Forelimb muscle (tissue), 1 donor: ENCODE measurements at regions not wholly inside any gene's neighbourhood (a gene's known extent, or its start where the extent isn't known, plus 50 kb on each side); places are given as distances from the start of the nearest gene placed in this dataset.

Experiments used
- DNase-seq: peaks from one replicate; pipeline ENCODE4 v3.0.0-alpha.2; 2013; ENCODE audit warnings: low read depth

DNA sequence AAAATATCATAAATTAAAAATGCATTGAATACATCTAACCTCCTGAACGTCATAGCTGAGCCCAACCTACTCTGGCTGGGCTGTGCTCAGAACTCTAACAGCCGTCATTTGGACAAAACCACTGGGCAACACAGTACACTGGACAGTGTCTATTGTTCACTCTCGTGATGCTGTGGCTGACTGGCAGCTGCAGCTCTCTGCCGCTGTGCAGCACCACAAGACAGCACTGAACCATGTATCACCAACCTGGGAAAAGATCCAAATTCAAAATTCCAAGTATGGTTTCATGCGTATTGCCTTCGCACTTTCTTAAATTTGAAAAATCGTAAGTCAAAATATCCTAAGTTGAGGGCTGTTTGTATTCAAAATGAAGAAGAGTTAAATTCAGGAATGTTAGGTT is 145.1 kb upstream of the CNTN4 start:
- DNase-seq: no peak

DNA sequence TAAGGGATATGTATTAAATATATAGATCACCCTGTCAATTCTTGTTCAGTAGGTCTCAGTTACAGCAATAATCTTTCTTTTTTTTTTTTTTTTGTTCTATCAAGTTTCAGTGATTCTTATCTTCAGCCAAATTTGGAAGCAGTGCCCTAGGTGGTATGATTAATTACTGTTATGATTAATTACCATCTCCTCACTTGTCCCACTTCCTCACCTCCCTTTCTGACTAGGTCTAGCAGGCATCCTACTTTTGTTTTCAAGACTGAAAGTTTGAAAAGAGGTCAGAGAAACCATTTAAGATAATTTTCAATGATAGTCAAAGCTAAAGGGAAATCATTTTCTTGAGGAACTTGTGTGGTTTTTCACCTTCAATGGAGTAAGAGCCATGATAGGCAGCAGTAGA is 144.0 kb upstream of the CNTN4 start:
- DNase-seq: no peak

DNA sequence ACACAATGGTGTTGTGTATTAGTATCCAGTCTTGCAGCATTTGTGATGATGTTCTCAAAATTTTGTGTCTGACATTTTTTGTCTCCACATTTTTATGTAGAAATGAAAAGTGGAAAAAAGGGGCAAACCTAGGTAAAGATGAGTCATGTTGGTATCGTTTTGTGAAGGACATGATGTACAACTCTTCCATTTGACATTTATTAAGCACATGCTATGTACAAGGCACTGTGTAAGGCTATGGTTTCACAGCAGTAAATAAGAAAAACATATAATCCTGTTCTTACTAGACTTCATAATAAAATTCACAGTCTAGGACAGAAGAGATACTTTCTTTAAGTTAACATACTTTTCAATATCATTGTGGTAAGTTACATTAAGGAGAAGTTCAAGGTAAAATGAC is 143.5 kb upstream of the CNTN4 start:
- no peak for DNase-seq

DNA sequence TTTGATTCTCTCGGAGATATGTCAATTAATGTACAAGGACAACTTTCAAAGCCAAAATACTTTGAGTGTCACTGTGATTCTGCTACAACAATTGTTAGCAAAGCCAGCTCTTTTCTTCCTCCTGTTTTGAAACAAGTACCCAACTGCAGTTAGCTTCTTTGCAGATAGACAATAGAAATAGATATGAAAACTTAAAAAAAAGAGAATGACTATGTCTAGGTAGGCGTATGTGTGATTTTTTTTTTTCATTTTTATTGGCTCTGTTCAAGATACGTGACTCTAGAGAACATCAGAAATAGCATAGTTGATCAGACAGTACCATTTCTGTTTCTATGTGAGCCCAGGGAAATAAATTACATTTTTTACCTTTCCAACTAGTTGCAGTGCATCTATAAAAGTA is 142.9 kb upstream of the CNTN4 start:
- DNase-seq: no peak

DNA sequence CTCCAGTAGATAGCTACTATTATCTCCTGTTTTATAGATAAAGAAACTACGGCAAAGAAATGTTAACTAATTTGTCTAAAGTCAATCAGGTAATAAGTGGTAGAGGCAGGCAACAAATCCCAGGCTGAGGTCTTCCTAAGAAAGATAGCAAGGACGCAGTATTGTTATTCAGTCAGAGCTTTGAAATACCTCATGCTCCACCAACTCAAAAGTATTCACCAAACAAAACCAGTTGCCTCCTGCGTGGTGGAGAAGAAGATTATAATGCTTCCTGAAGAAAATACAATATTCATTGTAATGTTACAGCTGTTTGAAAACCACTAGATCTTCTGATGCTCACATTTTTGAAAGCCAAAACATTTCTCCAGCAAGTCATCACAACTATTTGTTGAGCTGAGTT is 138.2 kb upstream of the CNTN4 start:
- DNase-seq: no peak

DNA sequence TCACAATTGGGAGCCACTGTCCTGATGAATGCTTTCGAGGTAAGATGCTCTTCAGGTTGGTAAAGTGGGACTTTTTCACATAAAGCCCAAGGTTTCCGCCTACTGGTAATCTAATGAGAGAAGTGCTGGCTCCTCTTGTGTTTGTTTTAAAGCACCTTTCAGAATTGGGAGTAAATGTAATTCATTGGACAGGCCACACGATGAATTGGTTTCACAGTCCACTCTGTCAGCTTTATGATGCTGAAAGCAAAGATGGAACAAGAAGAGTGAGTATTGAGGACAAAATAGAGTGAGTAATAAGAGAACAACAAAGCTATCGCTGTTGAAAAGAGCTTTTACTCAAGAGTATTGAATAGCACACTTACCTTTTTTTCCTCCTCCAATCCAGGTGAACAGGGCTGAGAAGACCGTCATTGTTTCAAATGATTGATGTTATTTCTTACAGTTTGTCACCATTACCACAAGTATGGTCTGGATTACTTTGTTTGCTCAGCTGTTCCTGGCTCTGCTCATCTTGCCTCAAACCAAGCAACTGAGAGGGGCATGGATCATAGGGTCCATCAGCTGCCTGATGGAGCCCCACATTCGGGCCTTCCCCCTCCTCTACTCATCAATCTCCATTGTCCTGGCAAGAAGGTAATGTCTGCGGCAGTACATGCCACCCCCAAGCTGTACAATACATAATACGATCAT is 136.1 kb upstream of the CNTN4 start:
- no peak for DNase-seq

DNA sequence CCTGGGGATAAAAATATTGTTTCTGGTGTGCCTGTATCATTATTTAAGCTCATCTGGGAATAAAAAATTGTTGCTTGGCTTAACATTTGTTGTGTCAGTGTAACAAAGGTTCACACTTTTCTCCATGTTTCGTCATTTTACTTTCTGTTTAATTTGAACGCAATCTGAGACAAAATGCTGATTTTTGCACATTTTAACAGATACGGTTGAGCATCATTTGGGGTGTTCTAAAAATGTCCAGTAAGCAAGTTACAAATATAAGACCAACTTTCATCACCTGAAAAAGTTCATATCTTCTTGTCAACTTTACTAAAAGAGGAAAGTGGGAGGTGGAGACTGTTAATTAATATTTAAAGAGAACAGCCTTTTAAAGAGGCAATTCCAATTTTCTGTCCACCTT is 134.8 kb upstream of the CNTN4 start:
- no peak for DNase-seq

DNA sequence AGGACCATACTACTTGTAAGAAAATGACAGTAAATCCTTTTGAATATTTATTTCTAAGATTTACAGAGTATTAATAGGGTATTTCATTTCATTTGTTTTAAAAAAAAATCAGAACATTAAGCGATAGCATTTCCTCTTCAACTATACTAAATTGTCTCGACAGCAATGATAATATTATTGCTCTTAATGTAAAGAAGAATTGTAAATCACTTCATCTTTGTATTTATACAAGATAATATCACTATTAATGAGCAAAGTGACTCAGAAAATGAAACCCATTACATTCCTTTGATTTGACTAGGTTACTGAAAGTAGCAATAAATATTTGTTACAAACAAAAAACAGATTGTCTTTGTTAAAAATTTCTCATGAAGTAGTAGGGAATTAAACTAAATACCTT is 131.1 kb upstream of the CNTN4 start:
- DNase-seq: no peak

DNA sequence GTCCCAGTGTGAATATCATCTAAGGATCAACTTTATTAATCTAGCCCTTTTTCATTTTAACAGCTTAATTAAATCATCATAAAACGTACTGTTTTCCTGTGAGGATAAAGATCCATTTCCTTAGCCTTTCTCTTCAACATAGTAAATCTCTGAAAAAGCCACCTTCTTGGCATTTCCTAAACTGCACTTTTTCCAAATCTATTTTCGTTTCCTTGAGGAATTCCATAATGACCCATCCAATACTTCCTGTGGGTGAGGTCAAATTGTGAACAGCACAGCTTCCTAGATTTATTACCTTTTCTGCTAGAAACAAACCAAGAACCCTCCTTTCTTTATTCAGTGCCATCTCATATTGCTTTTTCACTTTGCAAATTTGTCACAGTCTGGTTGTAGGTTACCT is 129.4 kb upstream of the CNTN4 start:
- DNase-seq: no peak

DNA sequence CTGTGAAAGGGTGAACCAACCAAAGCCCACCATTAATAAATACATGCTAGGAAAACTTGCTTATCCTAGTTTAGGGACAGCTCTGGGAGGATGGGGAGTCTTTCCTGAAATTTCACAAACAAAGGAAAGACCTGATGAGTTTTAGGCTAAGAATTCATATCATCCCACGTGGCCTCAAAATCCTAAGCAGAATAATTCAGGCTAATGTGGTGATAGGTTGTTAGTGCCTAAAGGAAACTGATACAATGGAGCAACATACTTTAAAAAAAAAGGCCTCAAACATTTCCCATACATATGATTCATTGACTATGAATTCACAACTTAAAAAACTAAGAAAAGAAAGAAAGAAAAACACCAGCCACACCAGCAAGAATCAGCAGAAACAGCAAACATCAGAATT is 126.9 kb upstream of the CNTN4 start:
- no peak for DNase-seq

DNA sequence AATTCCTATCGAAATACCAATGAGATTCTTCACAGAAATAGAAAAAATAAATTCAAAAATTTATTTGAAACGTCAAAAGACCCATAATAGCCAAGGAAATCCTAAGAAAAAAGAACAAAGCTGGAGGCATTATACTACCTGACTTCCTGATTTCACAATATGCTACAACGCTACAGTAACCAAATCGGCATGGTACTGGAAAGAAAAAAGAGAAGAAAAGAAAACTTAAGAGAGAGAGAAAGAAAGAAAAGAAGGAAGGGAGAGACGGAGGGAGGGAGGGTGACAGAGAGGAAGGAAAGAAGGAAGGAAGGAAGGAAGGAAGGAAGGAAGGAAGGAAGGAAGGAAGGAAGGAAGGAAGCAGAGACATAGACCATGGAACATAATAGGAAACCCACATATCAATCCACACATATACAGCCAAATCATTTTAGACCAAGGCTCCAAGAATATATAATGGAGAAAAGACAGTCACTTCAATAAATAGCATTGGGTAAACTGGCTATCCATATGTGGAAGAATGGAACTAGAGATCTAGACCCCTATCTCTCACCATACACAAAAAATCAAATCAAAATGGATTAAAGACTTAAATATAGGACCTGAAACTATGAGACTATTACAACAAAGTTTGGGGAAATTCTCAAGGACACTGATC is 118.6 kb upstream of the CNTN4 start:
- DNase-seq: no peak

DNA sequence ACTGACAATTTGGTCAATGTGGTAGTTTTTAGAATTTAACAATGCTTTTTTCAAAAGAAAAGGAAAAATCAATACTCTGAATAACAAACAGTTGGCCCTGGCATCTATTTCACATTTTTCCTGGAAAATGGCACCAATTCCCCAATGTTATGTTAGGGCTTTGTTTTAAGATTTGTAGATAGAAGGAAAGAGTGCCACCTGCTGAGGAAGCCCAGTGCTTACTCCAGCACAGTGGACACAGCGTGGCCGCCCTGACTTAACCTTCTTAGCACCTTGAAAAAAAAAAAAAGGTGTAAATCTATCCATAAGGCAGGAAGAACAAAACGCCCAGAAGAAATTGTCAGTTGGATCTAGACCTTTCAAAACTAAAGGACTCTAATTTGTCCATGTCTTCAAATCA is 110.7 kb upstream of the CNTN4 start:
- no peak for DNase-seq

DNA sequence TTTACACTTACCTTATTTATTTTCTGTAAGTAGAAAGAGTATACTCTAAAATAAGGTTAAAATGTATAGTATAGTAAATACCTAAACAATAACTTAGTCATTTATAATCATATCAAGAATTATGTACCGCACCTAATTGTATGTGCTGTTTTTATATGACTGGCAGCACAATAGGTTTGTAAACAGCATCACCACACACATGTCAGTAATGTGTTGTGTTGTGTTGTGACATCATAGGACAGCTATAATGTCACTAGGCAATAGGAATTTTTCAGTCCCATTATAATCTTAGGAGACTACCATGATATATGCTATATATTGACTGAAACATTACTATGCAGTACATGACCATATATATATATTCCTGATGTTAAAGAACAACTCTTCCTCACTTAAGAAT is 99.9 kb upstream of the CNTN4 start:
- no peak for DNase-seq

DNA sequence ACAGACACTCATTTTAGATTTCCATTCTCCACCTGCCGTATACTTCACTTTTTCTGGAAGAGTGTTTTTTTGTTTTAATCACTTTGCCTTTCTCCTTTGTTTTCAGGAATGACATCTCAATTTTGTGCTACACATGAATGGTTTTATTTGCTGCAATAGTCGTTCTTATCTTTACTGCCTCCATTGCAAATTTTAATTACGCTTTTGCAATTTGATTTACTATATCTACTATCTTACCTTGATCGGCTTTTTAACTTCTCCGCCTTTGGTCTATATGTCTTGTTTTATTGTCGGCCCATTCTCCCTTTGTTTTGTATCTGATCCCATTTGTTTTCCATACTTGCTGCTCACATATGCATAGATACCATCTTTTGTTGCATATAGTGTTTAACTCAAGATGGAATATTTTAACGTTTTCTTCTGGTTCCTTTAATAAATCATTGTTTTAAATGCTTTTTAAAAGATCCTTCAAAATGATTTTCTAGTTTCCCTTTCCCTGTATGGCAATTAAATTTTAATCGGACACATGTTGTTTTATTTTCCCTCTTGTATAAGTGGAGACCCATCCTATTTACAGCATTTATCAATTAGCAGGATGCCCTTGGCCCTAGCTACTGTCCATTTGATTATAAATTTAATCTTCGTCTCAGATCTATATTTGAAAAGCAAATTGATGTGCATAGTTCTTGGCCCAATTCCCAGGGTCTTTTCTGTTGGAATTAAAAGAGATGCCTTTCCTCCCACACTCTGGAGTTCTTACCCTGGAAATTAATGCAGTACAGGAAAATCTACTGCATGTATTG is 97.2 kb upstream of the CNTN4 start:
- DNase-seq: no peak

DNA sequence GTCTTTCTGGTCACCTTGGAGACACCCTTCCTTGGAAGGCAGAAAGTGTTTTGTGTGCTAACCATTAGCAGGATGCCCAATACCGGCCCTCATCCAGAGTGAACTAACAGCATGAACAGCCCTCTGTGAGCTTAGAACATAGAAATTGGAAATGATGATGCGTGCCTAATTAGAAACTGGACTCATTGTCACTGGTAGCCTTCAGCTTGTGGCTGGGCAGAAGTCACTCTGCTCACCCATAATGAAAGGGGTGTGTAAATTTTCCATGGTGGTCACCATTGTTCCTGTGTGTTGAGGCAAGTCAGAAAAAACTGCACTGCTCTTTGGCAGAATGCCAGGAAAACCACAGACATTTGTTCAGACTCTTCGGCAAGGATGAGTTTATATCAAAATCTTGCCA is 74.7 kb upstream of the CNTN4 start:
- no peak for DNase-seq

DNA sequence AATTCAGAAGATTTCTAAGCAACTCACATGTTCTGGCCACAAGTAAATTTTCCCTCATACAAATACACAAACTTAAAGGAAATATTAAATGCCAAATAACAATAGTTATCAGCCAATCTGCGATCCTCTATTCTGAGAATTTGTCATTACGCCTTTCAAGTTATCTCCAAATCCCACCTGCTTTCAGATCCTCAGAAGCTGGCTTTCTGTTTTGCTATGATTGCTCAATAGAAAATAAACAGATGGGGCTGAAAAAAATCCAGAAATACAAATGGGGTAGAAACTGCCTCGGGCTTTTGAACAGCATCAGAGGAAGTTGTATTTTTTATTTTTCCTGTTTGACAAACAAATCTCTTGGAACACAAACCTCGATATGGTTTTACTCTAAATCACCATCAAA is 74.0 kb upstream of the CNTN4 start:
- DNase-seq: no peak

DNA sequence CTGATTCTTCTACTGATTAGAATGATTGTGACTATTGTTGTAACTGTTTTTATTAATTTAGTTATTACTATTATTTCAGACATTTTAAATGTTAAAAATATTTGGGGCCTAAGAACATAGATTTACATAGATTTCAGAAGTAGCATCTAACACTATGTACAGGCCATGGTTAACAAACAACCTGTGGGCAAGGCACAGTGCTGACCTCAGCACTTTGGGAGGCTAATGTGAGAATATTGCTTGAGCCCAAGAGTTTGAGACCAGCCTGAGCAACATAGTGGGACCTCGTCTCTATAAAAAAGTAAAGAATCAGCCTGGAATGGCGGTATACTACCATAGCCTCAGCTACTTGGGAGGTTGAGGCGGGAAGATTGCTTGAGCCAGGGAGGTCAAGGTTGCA is 69.1 kb upstream of the CNTN4 start:
- DNase-seq: no peak

DNA sequence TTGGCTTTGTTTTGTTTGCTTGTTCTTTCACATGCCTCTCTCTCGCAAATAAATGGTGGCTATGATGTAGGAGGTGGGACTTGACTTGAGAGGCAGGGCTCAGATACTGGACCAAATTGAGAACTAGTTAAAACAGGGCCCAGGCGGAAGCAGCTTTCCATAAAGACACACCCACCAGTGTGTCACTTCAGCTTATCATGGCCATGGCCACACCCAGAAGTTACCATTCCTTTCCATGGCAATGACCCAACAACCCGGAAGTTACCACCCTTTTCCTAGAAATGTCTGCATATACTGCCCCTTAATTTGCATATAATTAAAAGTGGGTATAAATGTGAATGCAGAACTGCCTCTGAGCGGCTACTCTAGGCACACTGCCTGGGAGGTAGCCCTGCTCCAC is 62.6 kb upstream of the CNTN4 start:
- DNase-seq: no peak

DNA sequence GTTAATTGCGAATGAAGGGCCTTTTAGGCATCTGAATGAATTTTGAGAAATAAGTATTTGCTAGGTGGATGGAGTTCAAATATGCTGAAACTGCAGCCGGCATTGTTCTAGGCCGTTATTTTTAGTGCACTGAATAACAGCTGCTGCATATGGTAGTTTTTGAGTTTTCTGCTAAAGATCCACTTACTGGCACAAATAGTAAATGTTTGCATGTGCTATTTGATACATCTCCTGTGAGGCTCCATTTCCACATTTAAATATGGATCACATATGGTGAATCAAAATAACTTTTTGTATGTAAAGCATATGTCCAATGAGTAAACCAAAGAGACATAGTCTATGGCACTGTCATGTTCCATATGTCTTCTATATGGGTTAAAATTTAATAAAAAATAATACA is 56.7 kb upstream of the CNTN4 start:
- DNase-seq: no peak
